Activated CD4-positive, alpha-beta T cell treated with anti-CD3 and anti-CD28 coated beads, Interleukin-2, amount 10 ng/mL, durations not matched to agents 7 days and 5 days (primary cell): ENCODE measurements at regions not wholly inside any gene's neighbourhood (a gene's known extent, or its start where the extent isn't known, plus 50 kb on each side); places are given as distances from the start of the nearest gene placed in this dataset.
"Not testable (repeated sequence)": the region's sequence is repeated elsewhere in the genome, so short reads cannot be mapped to it uniquely, and the experiment has no call there.

Experiments used
- CTCF ChIA-PET: fragments of 350-600 bp; sonication (Branson Sonifier 250); formaldehyde crosslinking; loops from one replicate; lab custom pipeline; 2021; ENCODE audit warnings: antibody characterized with exemption; lab: Charles Lee
- POLR2A ChIA-PET: fragments of 350-600 bp; sonication (Branson Sonifier 250); formaldehyde crosslinking; loops from one replicate; lab custom pipeline; 2021; ENCODE audit warnings: antibody characterized with exemption; lab: Charles Lee
- DNase-seq: peaks from one replicate; pipeline ENCODE4 v3.0.0-alpha.2; 2020
- H3K27ac Mint-ChIP-seq: one replicate; pipeline ENCODE4 v1.8.0; 2021; ENCODE audit warnings: mild to moderate bottlenecking, moderate library complexity, mixed read lengths
- H3K27me3 Mint-ChIP-seq: one replicate; pipeline ENCODE4 v1.8.0; 2021; ENCODE audit warnings: mixed read lengths
- H3K36me3 Mint-ChIP-seq: one replicate; pipeline ENCODE4 v1.8.0; 2021; ENCODE audit warnings: low read depth, mixed read lengths
- H3K4me1 Mint-ChIP-seq: one replicate; pipeline ENCODE4 v1.8.0; 2021; ENCODE audit warnings: mixed read lengths
- H3K4me3 Mint-ChIP-seq: one replicate; pipeline ENCODE4 v1.8.0; 2021; ENCODE audit warnings: mild to moderate bottlenecking, moderate library complexity, mixed read lengths
- H3K9me3 Mint-ChIP-seq: one replicate; pipeline ENCODE4 v1.8.0; 2021; ENCODE audit warnings: mixed read lengths

GRCh38 chr12:127115468-127116035, 1151.4 kb upstream of the TMEM132C start:
- Mint-ChIP-seq H3K27me3 (no peaks in the 10 kb centered on the region), H3K27ac (no peak overlapping the region), H3K4me3 (no peak overlapping the region), H3K36me3 (no peaks in the 10 kb centered on the region), H3K9me3 (no peaks in the 10 kb centered on the region), H3K4me1 (no peaks in the 10 kb centered on the region)
- no peak for DNase-seq
- POLR2A ChIA-PET = no interaction called here
- CTCF ChIA-PET = no interaction called here

DNA sequence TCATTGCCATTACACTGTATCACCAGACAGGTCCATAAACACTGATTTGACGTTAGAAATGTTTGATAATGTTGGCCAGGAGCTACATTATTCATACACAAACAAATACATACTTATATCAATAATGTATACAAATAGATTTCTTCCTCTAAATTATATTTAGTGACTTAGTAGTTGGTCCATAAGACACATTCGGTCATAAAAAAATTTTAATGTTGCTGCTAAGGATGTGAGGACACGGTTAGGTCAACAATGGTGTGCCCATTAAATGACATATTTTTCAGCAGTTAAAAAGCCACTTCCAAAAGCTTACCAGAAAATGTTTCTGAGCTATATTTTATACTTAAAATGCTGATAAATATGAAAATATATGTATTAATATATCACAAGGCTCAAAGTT, 1148.7 kb upstream of the TMEM132C start:
- H3K27ac Mint-ChIP-seq = no peak overlapping the region
- no peaks in the 10 kb centered on the region for H3K9me3 Mint-ChIP-seq
- no peak for DNase-seq
- no peaks in the 10 kb centered on the region for H3K27me3 Mint-ChIP-seq
- ChIA-PET CTCF (no interaction called here), POLR2A (no interaction called here)
- no peaks in the 10 kb centered on the region for H3K36me3 Mint-ChIP-seq
- H3K4me3 Mint-ChIP-seq = no peak overlapping the region
- no peaks in the 10 kb centered on the region for H3K4me1 Mint-ChIP-seq

DNA sequence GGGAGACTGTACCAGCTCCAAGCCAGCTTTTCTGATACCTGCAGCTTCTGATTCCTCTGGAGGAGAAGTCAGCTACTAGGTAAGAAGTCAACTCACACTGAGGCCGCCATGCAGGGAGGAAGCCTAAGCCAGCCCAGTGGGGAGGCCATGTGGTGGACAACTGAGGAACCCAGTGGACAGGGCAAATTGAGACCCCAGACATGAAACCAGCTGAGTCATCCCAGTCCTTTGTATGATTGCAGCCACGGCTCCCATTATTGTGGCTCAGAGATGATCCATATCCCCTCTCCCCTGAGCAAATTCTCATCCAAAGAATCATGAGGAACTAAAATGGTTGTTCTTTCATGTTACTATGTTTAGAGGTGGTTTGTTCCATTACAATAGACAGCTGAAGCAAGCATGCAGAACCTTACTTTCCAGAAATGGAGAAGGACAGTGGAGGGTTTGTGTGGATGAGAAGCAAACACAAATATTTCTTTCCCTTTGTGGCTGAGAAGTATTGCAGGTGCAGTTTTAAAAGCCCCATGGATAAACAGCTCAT, 1147.3 kb upstream of the TMEM132C start:
- H3K9me3 Mint-ChIP-seq = no peaks in the 10 kb centered on the region
- CTCF ChIA-PET = interaction anchor here (0.5 kb wide), 1 partner anchor 36 kb away, joined by 3 read pairs; no protein-coding TSS in a partner anchor
- POLR2A ChIA-PET = no interaction called here
- H3K27ac Mint-ChIP-seq = no peak overlapping the region
- no peak overlapping the region for H3K4me3 Mint-ChIP-seq
- no peak for DNase-seq
- H3K4me1 Mint-ChIP-seq = no peaks in the 10 kb centered on the region
- no peaks in the 10 kb centered on the region for H3K36me3 Mint-ChIP-seq
- H3K27me3 Mint-ChIP-seq = no peaks in the 10 kb centered on the region

- CTCF ChIA-PET = no interaction called here
- Mint-ChIP-seq H3K36me3 (no peaks in the 10 kb centered on the region), H3K9me3 (no peaks in the 10 kb centered on the region), H3K4me1 (no peaks in the 10 kb centered on the region), H3K4me3 (no peak overlapping the region), H3K27me3 (no peaks in the 10 kb centered on the region), H3K27ac (no peak overlapping the region)
- DNase-seq = no peak
- POLR2A ChIA-PET = no interaction called here
Measured at GRCh38 chr12:127120851-127121250, 1146.1 kb upstream of the TMEM132C start.

- CTCF ChIA-PET = no interaction called here
- no peak for DNase-seq
- Mint-ChIP-seq H3K27me3 (no peaks in the 10 kb centered on the region), H3K4me1 (no peaks in the 10 kb centered on the region), H3K36me3 (no peaks in the 10 kb centered on the region), H3K27ac (no peak overlapping the region), H3K4me3 (no peak overlapping the region), H3K9me3 (no peaks in the 10 kb centered on the region)
- POLR2A ChIA-PET = no interaction called here
Measured at GRCh38 chr12:127121494-127122084, 1145.4 kb upstream of the TMEM132C start.

DNA sequence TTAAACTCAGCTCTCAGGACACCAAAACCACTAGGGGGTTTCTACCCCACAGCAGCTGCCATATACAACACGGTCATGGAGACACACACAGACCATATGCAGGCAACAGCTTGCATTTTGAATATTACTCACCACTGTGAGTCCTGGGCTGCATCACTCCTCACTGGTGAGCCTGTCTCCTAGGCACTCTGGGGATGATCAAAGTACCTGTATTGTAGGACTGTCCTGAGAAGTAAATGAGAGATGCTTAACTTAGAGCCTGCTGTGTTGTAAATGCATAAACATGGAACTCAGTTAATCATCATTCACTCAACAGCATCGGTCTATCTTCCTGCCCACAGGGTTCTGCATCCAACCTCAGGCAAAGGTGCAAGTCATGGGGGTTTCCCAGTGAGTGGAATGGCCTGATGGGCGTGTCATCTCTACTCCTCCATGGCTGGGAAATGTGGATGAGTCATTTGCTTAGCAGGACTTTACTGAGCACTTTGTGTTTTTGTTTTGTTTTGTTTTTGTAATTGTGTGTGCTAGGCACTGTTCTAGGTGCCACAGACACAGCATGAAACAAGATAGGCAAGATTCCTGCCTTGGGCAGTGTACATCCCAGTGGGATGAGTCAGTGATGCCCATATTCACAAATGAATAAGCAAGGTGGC, 1141.2 kb upstream of the TMEM132C start:
- no peaks in the 10 kb centered on the region for H3K4me1 Mint-ChIP-seq
- peak; percentile 11 for DNase-seq
- H3K9me3 Mint-ChIP-seq = no peaks in the 10 kb centered on the region
- H3K27me3 Mint-ChIP-seq = no peaks in the 10 kb centered on the region
- H3K36me3 Mint-ChIP-seq = no peaks in the 10 kb centered on the region
- no peak overlapping the region for H3K27ac Mint-ChIP-seq
- no peak overlapping the region for H3K4me3 Mint-ChIP-seq
- ChIA-PET CTCF (no interaction called here), POLR2A (no interaction called here)

GRCh38 chr12:127126260-127126628, 1140.7 kb upstream of the TMEM132C start:
- DNase-seq = no peak
- no peaks in the 10 kb centered on the region for H3K27me3 Mint-ChIP-seq
- CTCF ChIA-PET = no interaction called here
- POLR2A ChIA-PET = no interaction called here
- H3K4me1 Mint-ChIP-seq = no peaks in the 10 kb centered on the region
- H3K27ac Mint-ChIP-seq = no peak overlapping the region
- H3K9me3 Mint-ChIP-seq = no peaks in the 10 kb centered on the region
- H3K4me3 Mint-ChIP-seq = no peak overlapping the region
- no peaks in the 10 kb centered on the region for H3K36me3 Mint-ChIP-seq

DNA sequence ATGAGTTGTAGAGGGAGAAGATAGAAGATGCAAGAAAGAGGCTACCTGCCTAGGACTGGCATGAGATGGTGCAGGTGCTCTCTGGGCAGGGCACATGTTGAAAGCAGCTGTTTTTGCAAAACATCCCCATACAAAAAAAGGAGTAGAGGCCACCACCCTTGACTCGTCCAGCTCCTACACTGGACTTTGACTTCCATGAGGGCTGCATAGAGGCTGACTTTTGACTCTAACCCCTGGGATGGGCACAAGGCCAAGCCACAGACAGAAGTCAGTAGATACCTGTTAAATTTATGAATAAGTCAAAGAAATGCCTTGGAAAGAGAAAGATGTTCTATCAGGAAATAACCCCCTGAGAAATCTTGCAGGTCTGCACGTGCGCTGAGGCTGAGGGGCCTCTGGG, 1139.1 kb upstream of the TMEM132C start:
- Mint-ChIP-seq H3K36me3 (no peaks in the 10 kb centered on the region), H3K4me1 (no peaks in the 10 kb centered on the region), H3K9me3 (no peaks in the 10 kb centered on the region), H3K4me3 (no peak overlapping the region), H3K27me3 (no peaks in the 10 kb centered on the region), H3K27ac (no peak overlapping the region)
- CTCF ChIA-PET = no interaction called here
- POLR2A ChIA-PET = no interaction called here
- DNase-seq = no peak

DNA sequence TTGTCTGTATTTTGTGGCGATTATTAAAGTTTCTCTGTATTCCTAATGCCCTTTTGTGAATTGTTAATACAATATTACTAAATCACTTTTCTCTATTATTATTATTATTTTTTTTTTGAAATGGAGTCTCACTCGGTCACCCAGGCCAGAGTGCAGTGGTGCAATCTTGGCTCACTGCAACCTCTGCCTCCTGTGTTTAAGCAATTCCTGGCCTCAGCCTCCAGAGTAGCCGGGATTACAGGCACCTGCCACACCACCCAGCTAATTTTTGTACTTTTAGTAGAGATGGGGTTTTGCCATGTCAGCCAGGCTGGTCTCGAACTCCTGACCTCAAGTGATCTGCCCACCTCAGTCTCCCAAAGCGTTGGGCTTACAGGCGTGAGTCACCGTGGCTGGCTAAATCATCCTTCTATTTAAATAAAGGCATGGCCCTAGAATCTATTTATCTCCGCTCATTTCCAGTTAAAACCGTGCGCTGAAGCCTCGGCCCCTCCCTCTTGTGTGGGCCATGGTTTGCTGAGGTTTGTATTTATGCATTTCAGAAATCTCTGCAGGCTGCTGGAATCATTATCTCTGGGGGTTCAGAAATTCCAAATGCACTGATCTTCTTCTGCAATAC, 1136.4 kb upstream of the TMEM132C start:
- no peaks in the 10 kb centered on the region for H3K36me3 Mint-ChIP-seq
- H3K9me3 Mint-ChIP-seq = no peaks in the 10 kb centered on the region
- no peaks in the 10 kb centered on the region for H3K27me3 Mint-ChIP-seq
- H3K4me3 Mint-ChIP-seq = no peak overlapping the region
- no peak for DNase-seq
- no peaks in the 10 kb centered on the region for H3K4me1 Mint-ChIP-seq
- ChIA-PET POLR2A (no interaction called here), CTCF (no interaction called here)
- H3K27ac Mint-ChIP-seq = no peak overlapping the region

GRCh38 chr12:127133675-127134335, 1133.2 kb upstream of the TMEM132C start:
- H3K27ac Mint-ChIP-seq = no peak overlapping the region
- ChIA-PET POLR2A (no interaction called here), CTCF (no interaction called here)
- H3K4me1 Mint-ChIP-seq = no peaks in the 10 kb centered on the region
- DNase-seq = no peak
- H3K4me3 Mint-ChIP-seq = no peak overlapping the region
- peaks cover 3% of the 10 kb centered on the region for H3K27me3 Mint-ChIP-seq
- H3K9me3 Mint-ChIP-seq = no peaks in the 10 kb centered on the region
- no peaks in the 10 kb centered on the region for H3K36me3 Mint-ChIP-seq

DNA sequence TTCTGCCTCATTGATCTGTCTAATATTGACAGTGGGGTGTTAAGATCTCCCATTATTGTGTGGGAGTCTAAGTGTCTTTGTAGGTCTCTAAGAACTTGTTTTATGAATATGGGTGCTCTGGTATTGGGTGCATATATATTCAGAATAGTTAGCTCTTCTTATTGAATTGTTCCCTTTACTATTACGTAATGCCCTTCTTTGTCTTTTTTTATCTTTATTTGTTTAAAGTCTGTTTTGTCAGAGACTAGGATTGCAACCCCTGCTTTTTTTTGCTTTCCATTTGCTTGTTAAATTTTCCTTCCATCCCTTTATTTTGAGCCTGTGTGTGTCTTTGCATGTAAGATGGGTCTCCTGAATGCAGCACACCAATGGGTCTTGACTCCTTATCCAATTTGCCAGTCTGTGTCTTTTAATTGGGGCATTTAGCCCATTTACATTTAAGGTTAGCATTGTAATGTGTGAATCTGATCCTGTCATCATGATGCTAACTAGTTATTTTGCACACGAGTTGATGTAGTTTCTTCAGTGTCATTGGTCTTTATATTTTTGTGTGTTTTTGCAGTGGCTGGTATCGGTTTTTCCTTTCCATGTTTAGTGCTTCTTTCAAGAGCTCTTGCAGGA, 1126.0 kb upstream of the TMEM132C start:
- H3K4me3 Mint-ChIP-seq, DNase-seq, H3K27ac Mint-ChIP-seq, H3K36me3 Mint-ChIP-seq, CTCF ChIA-PET, POLR2A ChIA-PET, H3K4me1 Mint-ChIP-seq, H3K9me3 Mint-ChIP-seq: not testable (repeated sequence)
- H3K27me3 Mint-ChIP-seq = peaks cover 13% of the 10 kb centered on the region

DNA sequence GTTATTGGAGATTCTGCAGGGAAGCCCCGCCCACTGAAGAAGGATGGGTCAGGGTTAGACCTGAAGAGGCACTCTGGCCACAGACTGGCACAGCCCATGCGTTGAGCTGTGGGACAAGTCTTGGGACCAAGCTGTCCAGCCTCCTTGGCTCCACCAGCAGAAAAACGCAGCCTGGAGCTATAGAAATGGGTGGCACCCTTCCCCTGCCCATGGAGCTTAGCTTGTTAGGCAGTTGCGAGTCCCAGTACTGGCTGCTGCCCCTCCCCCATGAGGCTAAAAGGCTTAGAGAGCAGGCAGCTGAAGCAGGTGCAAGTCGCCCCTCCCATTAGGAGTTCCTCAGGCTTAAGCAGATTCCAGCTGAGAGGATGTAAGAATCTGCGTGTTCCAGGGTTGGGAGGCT, 1124.0 kb upstream of the TMEM132C start:
- Mint-ChIP-seq H3K4me3 (no peak overlapping the region), H3K27me3 (peaks cover 10% of the 10 kb centered on the region), H3K9me3 (peaks cover 4% of the 10 kb centered on the region), H3K4me1 (peaks cover 8% of the 10 kb centered on the region), H3K36me3 (no peaks in the 10 kb centered on the region), H3K27ac (no peak overlapping the region)
- no peak for DNase-seq
- CTCF ChIA-PET = no interaction called here
- POLR2A ChIA-PET = no interaction called here
